Natural killer cell (primary cell): ENCODE measurements at regions not wholly inside any gene's neighbourhood (a gene's known extent, or its start where the extent isn't known, plus 50 kb on each side); places are given as distances from the start of the nearest gene placed in this dataset.

Source experiments
- ATAC-seq, 3 donors: fragments of 150-1000 bp in 2 of 3; fragments of 200-7000 bp in 1 of 3; cut with Tn5 transposase; 1 replicate in 1 of 3; 2 replicates in 2 of 3; pipeline ENCODE4 v1.10.0; 2021; ENCODE audit warnings: mild to moderate bottlenecking in 2 of 3, moderate library complexity in 2 of 3
- DNase-seq, 2 donors: peaks; one replicate each; pipeline versions ENCODE4 v3.0.0 to v3.0.0-alpha.2; 2013 to 2021; ENCODE audit warnings: mixed read lengths in 1 of 2
- H3K27ac ChIP-seq: one replicate; pipeline ENCODE4 v1.5.1; 2013; ENCODE audit warnings: mild to moderate bottlenecking, low read length
- H3K27me3 ChIP-seq: one replicate; pipeline ENCODE4 v1.6.1; 2013; ENCODE audit warnings: low read length; ENCODE audit not compliant: control insufficient read depth, insufficient read depth
- H3K36me3 ChIP-seq: one replicate; pipeline ENCODE4 v1.6.1; 2013; ENCODE audit warnings: low read length; ENCODE audit not compliant: control insufficient read depth, insufficient read depth
- H3K4me1 ChIP-seq: one replicate; pipeline ENCODE4 v1.6.1; 2013; ENCODE audit warnings: low read length; ENCODE audit not compliant: control insufficient read depth, insufficient read depth
- H3K4me3 ChIP-seq: one replicate; pipeline ENCODE4 v1.5.1; 2013; ENCODE audit warnings: low read length
- H3K9me3 ChIP-seq: one replicate; pipeline ENCODE4 v1.6.1; 2013; ENCODE audit warnings: low read length; ENCODE audit not compliant: control insufficient read depth, insufficient read depth
- H3K27ac Mint-ChIP-seq, 2 donors: one replicate each; pipeline ENCODE4 v1.8.0; 2022; ENCODE audit warnings: mild to moderate bottlenecking in 2 of 2, mixed read lengths in 2 of 2, moderate library complexity in 1 of 2
- H3K27me3 Mint-ChIP-seq, 2 donors: one replicate each; pipeline ENCODE4 v1.8.0; 2022; ENCODE audit warnings: low read depth in 2 of 2, mixed read lengths in 2 of 2
- H3K36me3 Mint-ChIP-seq: one replicate; pipeline ENCODE4 v1.8.0; 2022; ENCODE audit warnings: mixed read lengths
- H3K4me1 Mint-ChIP-seq, 2 donors: one replicate each; pipeline ENCODE4 v1.8.0; 2022; ENCODE audit warnings: mixed read lengths in 2 of 2
- H3K4me3 Mint-ChIP-seq: one replicate; pipeline ENCODE4 v1.8.0; 2022; ENCODE audit warnings: mild to moderate bottlenecking, moderate library complexity, mixed read lengths
- H3K9me3 Mint-ChIP-seq, 2 donors: one replicate each; pipeline ENCODE4 v1.8.0; 2022; ENCODE audit warnings: mixed read lengths in 2 of 2
- WGBS: methylation state at CpG from one replicate; pipeline ENCODE4 v1.1.7; 2013; ENCODE audit warnings: missing lambda C conversion rate; ENCODE audit not compliant: insufficient coverage; 5-methylcytosine and 5-hydroxymethylcytosine counted together
- intact Hi-C: fragments of 100-400 bp; cut with micrococcal nuclease; formaldehyde crosslinking; loops from one replicate; pipeline ENCODE4 v1.14.2; 2022
- TF ChIP-seq, protein P1 (sequence below): fragments of 200-600 bp; IDR thresholded peaks from one replicate; pipeline ENCODE4 v1.8.0; 2022; ENCODE audit warnings: antibody characterized with exemption

DNA sequence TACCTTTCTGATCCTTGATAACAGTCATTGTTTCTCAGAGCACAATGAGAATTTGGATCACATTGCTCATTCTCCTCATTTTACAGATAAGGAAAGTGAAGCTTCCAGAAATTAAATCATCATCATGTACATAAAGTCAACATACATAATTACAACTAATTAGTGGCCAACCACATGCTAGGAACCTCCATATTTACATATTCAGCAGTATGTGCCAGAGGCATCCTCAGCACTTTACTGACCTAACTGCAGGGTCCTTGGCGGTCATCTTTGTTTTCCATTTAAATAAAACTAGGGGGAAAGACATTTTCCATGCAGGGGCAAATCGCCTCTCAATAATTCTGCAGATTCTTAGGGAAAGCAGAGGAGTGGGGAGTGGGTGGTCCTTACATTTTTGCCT lies 752.9 kb downstream of the KCNJ2 start:
- Histone ChIP-seq H3K4me3 (no peak overlapping the region), H3K4me1 (no peaks in the 10 kb centered on the region), H3K27ac (no peak overlapping the region), H3K27me3 (no peaks in the 10 kb centered on the region), H3K36me3 (no peaks in the 10 kb centered on the region), H3K9me3 (peaks cover 6% of the 10 kb centered on the region)
- Mint-ChIP-seq H3K36me3 (no peaks in the 10 kb centered on the region), H3K9me3 (peaks cover 14 to 20% of the 10 kb centered on the region in 2 donors), H3K4me3 (no peak overlapping the region), H3K27me3 (no peaks in the 10 kb centered on the region), H3K27ac (no peak overlapping the region), H3K4me1 (no peaks in the 10 kb centered on the region)
- intact Hi-C loops: no loop called here
- no peak for DNase-seq
- no peak for ATAC-seq
- WGBS: 91% methylated on average over 1 of the region's 2 CpGs
- TF ChIP-seq, protein P1, sequence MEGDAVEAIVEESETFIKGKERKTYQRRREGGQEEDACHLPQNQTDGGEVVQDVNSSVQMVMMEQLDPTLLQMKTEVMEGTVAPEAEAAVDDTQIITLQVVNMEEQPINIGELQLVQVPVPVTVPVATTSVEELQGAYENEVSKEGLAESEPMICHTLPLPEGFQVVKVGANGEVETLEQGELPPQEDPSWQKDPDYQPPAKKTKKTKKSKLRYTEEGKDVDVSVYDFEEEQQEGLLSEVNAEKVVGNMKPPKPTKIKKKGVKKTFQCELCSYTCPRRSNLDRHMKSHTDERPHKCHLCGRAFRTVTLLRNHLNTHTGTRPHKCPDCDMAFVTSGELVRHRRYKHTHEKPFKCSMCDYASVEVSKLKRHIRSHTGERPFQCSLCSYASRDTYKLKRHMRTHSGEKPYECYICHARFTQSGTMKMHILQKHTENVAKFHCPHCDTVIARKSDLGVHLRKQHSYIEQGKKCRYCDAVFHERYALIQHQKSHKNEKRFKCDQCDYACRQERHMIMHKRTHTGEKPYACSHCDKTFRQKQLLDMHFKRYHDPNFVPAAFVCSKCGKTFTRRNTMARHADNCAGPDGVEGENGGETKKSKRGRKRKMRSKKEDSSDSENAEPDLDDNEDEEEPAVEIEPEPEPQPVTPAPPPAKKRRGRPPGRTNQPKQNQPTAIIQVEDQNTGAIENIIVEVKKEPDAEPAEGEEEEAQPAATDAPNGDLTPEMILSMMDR: no peak

DNA sequence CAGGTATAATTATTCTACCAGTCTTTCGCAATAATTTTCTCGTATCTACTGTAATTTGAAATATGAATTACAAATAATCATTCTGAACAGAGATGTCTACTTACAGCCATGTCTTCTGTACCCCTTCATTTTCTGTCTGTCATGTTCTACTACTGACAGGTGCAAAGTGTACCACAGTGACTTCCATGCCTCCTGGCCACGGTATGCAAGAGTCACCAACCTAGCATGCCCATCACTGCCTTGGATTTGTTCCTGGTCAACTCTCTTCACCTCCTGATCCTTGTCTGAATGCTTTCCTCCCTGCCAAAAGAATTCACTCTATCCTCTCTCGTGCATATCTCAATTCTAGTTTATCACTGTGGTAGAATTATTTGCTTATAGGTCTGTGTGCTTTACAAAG lies 755.4 kb downstream of the KCNJ2 start:
- WGBS: 92% methylated on average over 1 of the region's 4 CpGs
- intact Hi-C loops: no loop called here
- ATAC-seq: no peak
- H3K4me3 ChIP-seq: no peak overlapping the region
- H3K4me1 Mint-ChIP-seq: no peaks in the 10 kb centered on the region
- H3K9me3 Mint-ChIP-seq: peaks cover 10 to 17% of the 10 kb centered on the region in 2 donors
- H3K27me3 ChIP-seq: no peaks in the 10 kb centered on the region
- H3K36me3 Mint-ChIP-seq: no peaks in the 10 kb centered on the region
- TF ChIP-seq, protein P1: no peak
- no peak overlapping the region for H3K4me3 Mint-ChIP-seq
- H3K27ac Mint-ChIP-seq: no peak overlapping the region
- no peaks in the 10 kb centered on the region for H3K36me3 ChIP-seq
- no peak overlapping the region for H3K27ac ChIP-seq
- H3K4me1 ChIP-seq: no peaks in the 10 kb centered on the region
- H3K9me3 ChIP-seq: no peaks in the 10 kb centered on the region
- no peak for DNase-seq
- no peaks in the 10 kb centered on the region for H3K27me3 Mint-ChIP-seq

DNA sequence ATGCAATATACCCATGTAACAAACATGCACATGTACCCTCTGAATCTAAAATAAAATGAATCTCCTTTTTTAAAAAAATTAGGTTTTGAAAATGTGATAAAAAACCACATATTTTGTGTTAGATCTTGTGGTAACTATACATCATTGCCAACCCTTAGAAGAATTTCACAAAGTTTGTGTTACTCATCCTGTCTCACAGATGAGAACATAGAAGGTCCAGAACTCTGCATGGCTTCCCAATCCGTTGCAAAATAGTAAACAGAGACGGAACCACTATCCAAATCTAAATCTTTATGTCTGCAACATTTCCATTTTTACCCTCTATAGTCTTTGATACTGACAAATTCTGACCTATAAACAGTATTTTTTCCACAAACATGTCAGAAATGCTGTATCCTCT lies 759.9 kb downstream of the KCNJ2 start:
- DNase-seq: no peak
- intact Hi-C loops: no loop called here
- 82% methylated on average over 2 of the region's 2 CpGs for WGBS
- peaks cover 10 to 11% of the 10 kb centered on the region in 2 donors for H3K9me3 Mint-ChIP-seq
- H3K4me3 Mint-ChIP-seq: no peak overlapping the region
- no peaks in the 10 kb centered on the region for H3K27me3 Mint-ChIP-seq
- Histone ChIP-seq H3K27me3 (no peaks in the 10 kb centered on the region), H3K4me3 (no peak overlapping the region), H3K36me3 (no peaks in the 10 kb centered on the region), H3K4me1 (no peaks in the 10 kb centered on the region), H3K9me3 (no peaks in the 10 kb centered on the region), H3K27ac (no peak overlapping the region)
- H3K4me1 Mint-ChIP-seq: no peaks in the 10 kb centered on the region
- no peak for ATAC-seq
- no peaks in the 10 kb centered on the region for H3K36me3 Mint-ChIP-seq
- H3K27ac Mint-ChIP-seq: no peak overlapping the region
- TF ChIP-seq, protein P1: no peak

DNA sequence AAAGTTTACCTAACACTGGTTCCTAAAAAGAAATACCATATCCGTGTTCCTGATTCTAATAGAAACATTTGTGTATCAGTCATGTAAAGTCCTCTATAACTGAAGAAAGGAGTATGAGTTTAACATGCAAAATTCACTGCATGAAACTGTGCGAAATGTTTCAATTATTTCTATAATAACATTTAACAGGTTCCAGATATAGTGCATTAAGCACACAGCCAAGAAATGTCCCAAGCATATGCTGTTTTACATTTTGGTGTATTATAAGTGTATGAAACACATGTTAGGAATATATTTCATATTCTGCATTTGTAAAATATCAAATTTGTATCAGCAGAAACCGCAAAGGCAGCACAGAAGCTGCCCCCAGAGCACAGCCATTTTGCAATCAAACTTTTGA lies 764.9 kb downstream of the KCNJ2 start:
- Histone ChIP-seq H3K36me3 (no peaks in the 10 kb centered on the region), H3K9me3 (no peaks in the 10 kb centered on the region), H3K27ac (no peak overlapping the region), H3K27me3 (no peaks in the 10 kb centered on the region), H3K4me3 (no peak overlapping the region), H3K4me1 (no peaks in the 10 kb centered on the region)
- no peak for ATAC-seq
- H3K4me3 Mint-ChIP-seq: no peak overlapping the region
- no peaks in the 10 kb centered on the region for H3K4me1 Mint-ChIP-seq
- no peaks in the 10 kb centered on the region for H3K27me3 Mint-ChIP-seq
- H3K9me3 Mint-ChIP-seq: peaks cover 9 to 11% of the 10 kb centered on the region in 2 donors
- DNase-seq: no peak
- no peak overlapping the region for H3K27ac Mint-ChIP-seq
- intact Hi-C loops: no loop called here
- 43% methylated on average over 1 of the region's 3 CpGs for WGBS
- H3K36me3 Mint-ChIP-seq: no peaks in the 10 kb centered on the region
- TF ChIP-seq, protein P1: no peak
